ENCODE measurements at regions not wholly inside any gene's neighbourhood (a gene's known extent, or its start where the extent isn't known, plus 50 kb on each side); places are given as distances from the start of the nearest gene placed in this dataset.

- TF ChIP-seq CTCF (IDR thresholded peaks at IDR 0.05) (no peak), POLR2A (IDR thresholded peaks at IDR 0.05) (no peak)
Measured at GRCh38 chr2:187854801-187855200, 300.6 kb upstream of the TFPI start.

Measured in adrenal gland (tissue), 5 donors.